Mesenchymal stem cell (in vitro differentiated cells and primary cell): ENCODE measurements at regions not wholly inside any gene's neighbourhood (a gene's known extent, or its start where the extent isn't known, plus 50 kb on each side); places are given as distances from the start of the nearest gene placed in this dataset.
A peak's percentile ranks its signal among the peaks of the same experiment; 100 is the strongest.

ENCODE experiments used
- DNase-seq: peaks from one replicate; pipeline ENCODE4 v3.0.0-alpha.2; 2013
- H2AFZ ChIP-seq: one replicate; pipeline ENCODE4 v1.6.1; 2013; ENCODE audit warnings: low read depth, mild to moderate bottlenecking, control low read depth, inconsistent platforms, low read length, moderate library complexity
- H2AK5ac ChIP-seq: 2 replicates; pipeline ENCODE4 v1.6.1; 2013; ENCODE audit warnings: low read length, moderate library complexity, mild to moderate bottlenecking, inconsistent platforms; ENCODE audit not compliant: severe bottlenecking
- H2BK120ac ChIP-seq: one replicate; pipeline ENCODE4 v1.6.1; 2013; ENCODE audit warnings: low read depth, mild to moderate bottlenecking, inconsistent platforms, low read length, moderate library complexity
- H2BK12ac ChIP-seq, 2 experiments: one replicate each; pipeline ENCODE4 v1.6.1; 2013; ENCODE audit warnings: inconsistent platforms in 2 of 2, low read length in 2 of 2, mild to moderate bottlenecking in 2 of 2, moderate library complexity in 2 of 2, control low read depth in 1 of 2
- H2BK15ac ChIP-seq: one replicate; pipeline ENCODE4 v1.6.1; 2013; ENCODE audit warnings: mild to moderate bottlenecking, low read depth, inconsistent platforms; ENCODE audit not compliant: poor library complexity, severe bottlenecking
- H2BK5ac ChIP-seq: 2 replicates; pipeline ENCODE4 v1.6.1; 2013; ENCODE audit warnings: low read depth, mild to moderate bottlenecking, low read length, control low read depth, inconsistent platforms; ENCODE audit not compliant: poor library complexity, severe bottlenecking
- H3K14ac ChIP-seq, 2 experiments: one replicate each; pipeline ENCODE4 v1.6.1; 2013; ENCODE audit warnings: inconsistent platforms in 2 of 2, low read length in 2 of 2, control low read depth in 1 of 2, mild to moderate bottlenecking in 1 of 2, moderate library complexity in 1 of 2
- H3K18ac ChIP-seq, 2 experiments: one replicate each; pipeline ENCODE4 v1.6.1; 2013; ENCODE audit warnings: inconsistent platforms in 2 of 2, low read length in 2 of 2, control low read depth in 1 of 2, low read depth in 1 of 2, mild to moderate bottlenecking in 1 of 2
- H3K23ac ChIP-seq, 2 experiments: one replicate each; pipeline ENCODE4 v1.6.1; 2013; ENCODE audit warnings: inconsistent platforms in 2 of 2, low read length in 2 of 2, mild to moderate bottlenecking in 2 of 2, moderate library complexity in 2 of 2, control low read depth in 1 of 2
- H3K27ac ChIP-seq: 2 replicates; pipeline ENCODE4 v1.5.1; 2013; ENCODE audit warnings: mild to moderate bottlenecking, moderate library complexity, low read length, control low read depth, inconsistent platforms; ENCODE audit not compliant: poor library complexity, severe bottlenecking
- H3K27me3 ChIP-seq, 2 experiments: 2 replicates each; pipeline versions ENCODE4 v1.6.1 to v1.7.0; 2013; ENCODE audit warnings: low read length in 2 of 2, mild to moderate bottlenecking in 2 of 2, moderate library complexity in 2 of 2, control low read depth in 1 of 2, inconsistent platforms in 1 of 2; ENCODE audit not compliant: control insufficient read depth in 1 of 2, insufficient read depth in 1 of 2
- H3K36me3 ChIP-seq, 2 experiments: 2 replicates each; pipeline versions ENCODE4 v1.6.1 to v1.7.0; 2013; ENCODE audit warnings: low read length in 2 of 2, control low read depth in 1 of 2, inconsistent platforms in 1 of 2, low read depth in 1 of 2, mild to moderate bottlenecking in 1 of 2; ENCODE audit not compliant: insufficient read depth in 2 of 2, control insufficient read depth in 1 of 2
- H3K4ac ChIP-seq, 2 experiments: one replicate each; pipeline ENCODE4 v1.6.1; 2013; ENCODE audit warnings: inconsistent platforms in 2 of 2, low read length in 2 of 2, mild to moderate bottlenecking in 2 of 2, moderate library complexity in 2 of 2, control low read depth in 1 of 2, low read depth in 1 of 2
- H3K4me1 ChIP-seq: 2 replicates; pipeline ENCODE4 v1.6.1; 2013; ENCODE audit warnings: low read depth, low read length, control low read depth; ENCODE audit not compliant: control insufficient read depth, insufficient read depth
- H3K4me2 ChIP-seq: 2 replicates; pipeline ENCODE4 v1.6.1; 2013; ENCODE audit warnings: low read length, mild to moderate bottlenecking, inconsistent platforms; ENCODE audit not compliant: poor library complexity, severe bottlenecking
- H3K4me3 ChIP-seq, 2 experiments: 2 replicates each; pipeline versions ENCODE4 v1.5.1 to v1.7.0; 2013; ENCODE audit warnings: low read length in 2 of 2, mild to moderate bottlenecking in 2 of 2, control low read depth in 1 of 2, low read depth in 1 of 2; ENCODE audit not compliant: insufficient read depth in 1 of 2
- H3K79me1 ChIP-seq: replicated peaks from 2 replicates; pipeline ENCODE4 v1.6.1; 2013; ENCODE audit warnings: mild to moderate bottlenecking, control low read depth, low read length, inconsistent platforms; ENCODE audit not compliant: poor library complexity, severe bottlenecking
- H3K9ac ChIP-seq: 2 replicates; pipeline ENCODE4 v1.7.0; 2013; ENCODE audit warnings: mild to moderate bottlenecking, low read length, moderate library complexity
- H3K9me3 ChIP-seq: 2 replicates; pipeline ENCODE4 v1.7.0; 2013; ENCODE audit warnings: mild to moderate bottlenecking, low read length; ENCODE audit not compliant: control insufficient read depth
- H4K8ac ChIP-seq: one replicate; pipeline ENCODE4 v1.6.1; 2013; ENCODE audit warnings: inconsistent platforms, mild to moderate bottlenecking, low read length, moderate library complexity
- H4K91ac ChIP-seq: one replicate; pipeline ENCODE4 v1.6.1; 2013; ENCODE audit warnings: mild to moderate bottlenecking, low read length, inconsistent platforms
- WGBS: methylation state at CpG from one replicate; pipeline ENCODE4 v1.1.7; 2013; ENCODE audit warnings: mixed read lengths; 5-methylcytosine and 5-hydroxymethylcytosine counted together

- Histone ChIP-seq H2BK12ac (no peak overlapping the region), H3K4me2 (no peak overlapping the region), H3K23ac (no peak overlapping the region), H3K9me3 (peaks cover 6% of the 10 kb centered on the region), H3K18ac (no peak overlapping the region), H2BK5ac (no peak overlapping the region), H3K79me1 (no peaks in the 10 kb centered on the region), H3K4me3 (no peak overlapping the region), H2BK120ac (no peak overlapping the region), H3K27ac (no peak overlapping the region), H2AFZ (no peak overlapping the region), H3K4me1 (no peaks in the 10 kb centered on the region), H3K14ac (no peak overlapping the region), H3K4ac (no peak overlapping the region), H2AK5ac (no peak overlapping the region), H3K9ac (no peak overlapping the region), H3K27me3 (no peaks in the 10 kb centered on the region), H4K91ac (no peak overlapping the region), H3K36me3 (no peaks in the 10 kb centered on the region), H4K8ac (no peak overlapping the region), H2BK15ac (no peak overlapping the region)
- 13% methylated on average over 3 of the region's 3 CpGs for WGBS
- DNase-seq: peak; percentile 14
Measured at GRCh38 chr7:42753811-42754363, 158.0 kb downstream of the C7orf25 start.

DNA sequence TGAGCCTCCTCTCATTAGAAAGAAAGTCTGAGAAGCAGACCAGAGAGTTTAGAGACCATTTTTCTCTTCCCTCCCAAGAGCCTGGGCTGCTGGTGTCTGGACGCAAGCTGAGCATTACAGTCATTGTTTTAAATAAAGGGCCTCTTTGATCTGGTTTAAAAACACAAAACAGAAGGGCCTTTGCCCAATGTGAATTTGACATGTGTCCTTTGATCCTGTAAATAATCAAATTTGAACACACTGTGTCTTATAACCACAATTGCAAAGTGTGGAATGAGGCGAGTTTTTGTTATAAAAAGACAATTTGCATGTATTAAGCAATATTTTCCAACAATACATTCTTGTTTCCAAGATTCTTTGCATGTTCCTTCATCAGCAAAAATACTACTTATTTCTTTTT is 158.5 kb downstream of the C7orf25 start:
- no CpG with 5 or more reads among the region's 2 CpGs for WGBS
- H4K91ac ChIP-seq: no peak overlapping the region
- no peak overlapping the region for H2BK12ac ChIP-seq
- peaks cover 4% of the 10 kb centered on the region for H3K9me3 ChIP-seq
- no peak for DNase-seq
- no peak overlapping the region for H3K23ac ChIP-seq
- H3K18ac ChIP-seq: no peak overlapping the region
- no peak overlapping the region for H3K4me3 ChIP-seq
- no peaks in the 10 kb centered on the region for H3K27me3 ChIP-seq
- H3K14ac ChIP-seq: no peak overlapping the region
- no peak overlapping the region for H3K27ac ChIP-seq
- no peak overlapping the region for H2BK120ac ChIP-seq
- no peak overlapping the region for H2AFZ ChIP-seq
- H3K4ac ChIP-seq: no peak overlapping the region
- no peak overlapping the region for H3K4me2 ChIP-seq
- no peak overlapping the region for H3K9ac ChIP-seq
- no peak overlapping the region for H2BK15ac ChIP-seq
- no peaks in the 10 kb centered on the region for H3K36me3 ChIP-seq
- H2AK5ac ChIP-seq: no peak overlapping the region
- no peak overlapping the region for H2BK5ac ChIP-seq
- no peak overlapping the region for H4K8ac ChIP-seq
- H3K79me1 ChIP-seq: no peaks in the 10 kb centered on the region
- no peaks in the 10 kb centered on the region for H3K4me1 ChIP-seq

GRCh38 chr7:42750172-42750571 is 161.7 kb downstream of the C7orf25 start:
- no peaks in the 10 kb centered on the region for H3K79me1 ChIP-seq
- no peak overlapping the region for H3K4me2 ChIP-seq
- H3K23ac ChIP-seq: no peak overlapping the region
- no peak overlapping the region for H3K18ac ChIP-seq
- H4K91ac ChIP-seq: no peak overlapping the region
- H3K9ac ChIP-seq: no peak overlapping the region
- H3K36me3 ChIP-seq: no peaks in the 10 kb centered on the region
- H4K8ac ChIP-seq: no peak overlapping the region
- H3K9me3 ChIP-seq: peaks cover 4% of the 10 kb centered on the region
- no peak for DNase-seq
- no peak overlapping the region for H2BK5ac ChIP-seq
- no peak overlapping the region for H3K4ac ChIP-seq
- H3K27me3 ChIP-seq: no peaks in the 10 kb centered on the region
- no peak overlapping the region for H2BK15ac ChIP-seq
- WGBS: 54% methylated on average over 2 of the region's 4 CpGs
- H2AK5ac ChIP-seq: no peak overlapping the region
- H3K27ac ChIP-seq: no peak overlapping the region
- no peak overlapping the region for H3K4me3 ChIP-seq
- no peak overlapping the region for H2BK120ac ChIP-seq
- H2BK12ac ChIP-seq: no peak overlapping the region
- no peak overlapping the region for H2AFZ ChIP-seq
- no peaks in the 10 kb centered on the region for H3K4me1 ChIP-seq
- no peak overlapping the region for H3K14ac ChIP-seq

DNA sequence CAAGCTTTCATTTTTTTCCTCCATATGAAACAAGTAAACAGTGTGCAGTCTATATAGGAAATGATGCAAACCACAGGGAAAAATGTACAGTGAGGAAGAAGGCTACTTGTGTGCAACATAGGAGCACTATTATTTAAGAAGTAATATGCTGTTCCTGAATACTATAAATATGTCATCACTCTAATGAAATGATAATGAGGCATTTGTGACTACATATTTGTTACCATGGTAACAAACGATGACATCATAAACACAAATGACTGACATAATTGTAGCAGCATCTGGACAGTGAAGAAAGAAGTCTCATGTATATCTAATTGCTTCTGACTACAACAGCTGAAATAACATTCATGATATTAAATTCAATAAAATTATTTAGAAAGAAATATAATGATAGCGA is 164.8 kb downstream of the C7orf25 start:
- no peak overlapping the region for H4K91ac ChIP-seq
- H3K27ac ChIP-seq: no peak overlapping the region
- H2BK5ac ChIP-seq: no peak overlapping the region
- no peak overlapping the region for H3K9ac ChIP-seq
- H3K27me3 ChIP-seq: no peaks in the 10 kb centered on the region
- no peak overlapping the region for H2BK12ac ChIP-seq
- H3K4me3 ChIP-seq: no peak overlapping the region
- 94% methylated on average over 1 of the region's 2 CpGs for WGBS
- H3K4me2 ChIP-seq: no peak overlapping the region
- no peak overlapping the region for H3K4ac ChIP-seq
- no peak overlapping the region for H2AK5ac ChIP-seq
- H3K14ac ChIP-seq: no peak overlapping the region
- no peaks in the 10 kb centered on the region for H3K4me1 ChIP-seq
- H3K36me3 ChIP-seq: no peaks in the 10 kb centered on the region
- H2BK15ac ChIP-seq: no peak overlapping the region
- no peak overlapping the region for H4K8ac ChIP-seq
- no peak overlapping the region for H2AFZ ChIP-seq
- no peak overlapping the region for H2BK120ac ChIP-seq
- peak; percentile 22 for DNase-seq
- no peak overlapping the region for H3K23ac ChIP-seq
- H3K18ac ChIP-seq: no peak overlapping the region
- no peaks in the 10 kb centered on the region for H3K79me1 ChIP-seq
- H3K9me3 ChIP-seq: peaks cover 4% of the 10 kb centered on the region
